ENCODE measurements at regions not wholly inside any gene's neighbourhood (a gene's known extent, or its start where the extent isn't known, plus 50 kb on each side); places are given as distances from the start of the nearest gene placed in this dataset.

DNA sequence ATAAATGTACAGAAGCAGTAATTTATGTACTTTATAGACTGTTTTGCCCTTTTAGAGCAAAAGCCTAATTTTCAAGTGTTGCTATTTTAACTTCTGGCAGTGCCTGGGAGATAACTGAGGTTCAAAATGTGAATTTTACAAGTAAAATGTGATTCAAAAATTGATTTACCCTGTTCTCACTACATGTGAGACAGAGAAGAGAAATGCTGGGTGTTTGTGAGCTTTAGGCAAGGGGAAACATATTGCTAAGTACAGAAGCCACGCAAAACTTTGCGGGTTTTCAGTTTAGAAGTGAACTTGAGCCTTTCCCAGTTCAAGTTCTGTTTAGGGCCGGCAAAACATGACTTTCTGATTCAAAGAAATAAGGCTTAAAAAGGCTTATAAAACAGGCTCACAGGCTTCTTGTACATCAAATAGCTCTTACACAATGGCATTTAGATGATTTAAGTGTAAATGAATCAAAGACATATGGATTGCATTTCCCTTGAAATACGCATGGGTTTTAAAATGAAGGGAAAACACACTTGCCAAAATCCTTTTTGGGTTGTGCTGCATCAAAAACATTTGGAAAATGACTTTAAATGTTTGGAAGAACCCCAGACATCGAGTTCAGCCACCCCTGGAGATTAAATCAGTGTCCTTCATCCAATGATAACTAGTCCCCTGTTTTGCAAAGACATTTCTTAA, 370.8 kb upstream of the MEF2C start:
- H3K18ac ChIP-seq (ENCODE audit: extremely low read depth, low read length) = no peak overlapping the region
- FAIRE-seq = no peak
- no peak overlapping the region for H3K9ac ChIP-seq (replicated peaks in 1 of 4; ENCODE audit: extremely low read depth in 1 of 4, low read depth in 3 of 4, low read length in 3 of 4)
- no peak overlapping the region for H4K8ac ChIP-seq (ENCODE audit: extremely low read depth, insufficient read depth, low read length)
- H3K4me3 ChIP-seq (ENCODE audit: extremely low read depth in 1 of 4, insufficient read depth in 2 of 4, low read depth in 3 of 4, low read length in 4 of 4) = no peak overlapping the region
- H3K79me1 ChIP-seq (ENCODE audit: low read depth, low read length) = no peaks in the 10 kb centered on the region
- no peaks in the 10 kb centered on the region for H4K20me1 ChIP-seq (replicated peaks in 1 of 2; ENCODE audit: control insufficient read depth in 1 of 2, insufficient read depth in 2 of 2, low read length in 2 of 2)
- no peaks in the 10 kb centered on the region for H3K27me3 ChIP-seq (replicated peaks in 1 of 4; ENCODE audit: control insufficient read depth in 3 of 4, extremely low read depth in 1 of 4, insufficient read depth in 3 of 4, low read length in 3 of 4)
- H2AK5ac ChIP-seq (ENCODE audit: low read depth, low read length) = no peak overlapping the region
- H3K27ac ChIP-seq (ENCODE audit: low read depth, low read length) = no peak overlapping the region
- no peak for DNase-seq (ENCODE audit: low read depth in 1 of 2, low spot score in 2 of 2)
- no peak overlapping the region for H2BK12ac ChIP-seq (ENCODE audit: low read depth, low read length)
- no peak overlapping the region for H2BK20ac ChIP-seq (ENCODE audit: low read length)
- H3K23me2 ChIP-seq (ENCODE audit: low read depth, low read length) = no peaks in the 10 kb centered on the region
- no peak overlapping the region for H3K4me2 ChIP-seq (ENCODE audit: insufficient read depth in 1 of 2, low read depth in 2 of 2, low read length in 2 of 2)
- H4K5ac ChIP-seq (ENCODE audit: insufficient read length, low read depth, low read length) = no peak overlapping the region
- no peaks in the 10 kb centered on the region; a peak in 1 of 4 replicates for H3K9me3 ChIP-seq (ENCODE audit: insufficient read depth in 2 of 2, low read depth in 1 of 2, low read length in 1 of 2)
- H3K56ac ChIP-seq (replicated peaks; ENCODE audit: insufficient read length, low read depth, low read length) = no peak overlapping the region
- H2BK15ac ChIP-seq (ENCODE audit: low read length) = no peak overlapping the region
- no peak overlapping the region for H3K23ac ChIP-seq (ENCODE audit: insufficient read length)
- H3K14ac ChIP-seq (ENCODE audit: insufficient read length) = no peak overlapping the region
- POLR2A ChIA-PET (ENCODE audit: partially characterized antibody) = no interaction called here
- no peak overlapping the region for H4K91ac ChIP-seq (replicated peaks; ENCODE audit: insufficient read length, low read length)
- no peak overlapping the region for H2BK120ac ChIP-seq (replicated peaks; ENCODE audit: low read depth, low read length)
- no peak overlapping the region for H2BK5ac ChIP-seq (ENCODE audit: low read depth, low read length)
- no peak overlapping the region for H3K4ac ChIP-seq (replicated peaks; ENCODE audit: insufficient read length, low read depth, low read length)
- no peaks in the 10 kb centered on the region for H3K36me3 ChIP-seq (ENCODE audit: control insufficient read depth in 2 of 4, insufficient read depth in 4 of 4, low read length in 3 of 4)
- 85% methylated on average over 5 of the region's 5 CpGs; no CpG with 5 or more reads in 1 of the 2 experiments for WGBS, 2 experiments (ENCODE audit: extremely low coverage in 1 of 2, insufficient coverage in 1 of 2, insufficient read length in 1 of 2, insufficient replicate concordance in 2 of 2, low coverage in 1 of 2, low lambda C conversion rate in 2 of 2, missing lambda C conversion rate in 1 of 2)
- CTCF ChIA-PET (ENCODE audit: partially characterized antibody) = no interaction called here
- no peaks in the 10 kb centered on the region for H3K4me1 ChIP-seq (replicated peaks in 1 of 4; ENCODE audit: control insufficient read depth in 3 of 4, insufficient read depth in 4 of 4, low read length in 3 of 4)
- H2AFZ ChIP-seq (ENCODE audit: low read length) = no peak overlapping the region
- no peaks in the 10 kb centered on the region for H3K79me2 ChIP-seq (ENCODE audit: control insufficient read depth in 1 of 2, insufficient read depth in 2 of 2, low read length in 2 of 2)
- TF ChIP-seq EP300 (IDR thresholded peaks at IDR 0.05; ENCODE audit: borderline replicate concordance in 1 of 2, low read depth in 2 of 2, low read length in 2 of 2) = no peak
- no peak for TF ChIP-seq POU5F1 (IDR thresholded peaks at IDR 0.05; ENCODE audit: low read depth, low read length)
- TF ChIP-seq, protein P1, sequence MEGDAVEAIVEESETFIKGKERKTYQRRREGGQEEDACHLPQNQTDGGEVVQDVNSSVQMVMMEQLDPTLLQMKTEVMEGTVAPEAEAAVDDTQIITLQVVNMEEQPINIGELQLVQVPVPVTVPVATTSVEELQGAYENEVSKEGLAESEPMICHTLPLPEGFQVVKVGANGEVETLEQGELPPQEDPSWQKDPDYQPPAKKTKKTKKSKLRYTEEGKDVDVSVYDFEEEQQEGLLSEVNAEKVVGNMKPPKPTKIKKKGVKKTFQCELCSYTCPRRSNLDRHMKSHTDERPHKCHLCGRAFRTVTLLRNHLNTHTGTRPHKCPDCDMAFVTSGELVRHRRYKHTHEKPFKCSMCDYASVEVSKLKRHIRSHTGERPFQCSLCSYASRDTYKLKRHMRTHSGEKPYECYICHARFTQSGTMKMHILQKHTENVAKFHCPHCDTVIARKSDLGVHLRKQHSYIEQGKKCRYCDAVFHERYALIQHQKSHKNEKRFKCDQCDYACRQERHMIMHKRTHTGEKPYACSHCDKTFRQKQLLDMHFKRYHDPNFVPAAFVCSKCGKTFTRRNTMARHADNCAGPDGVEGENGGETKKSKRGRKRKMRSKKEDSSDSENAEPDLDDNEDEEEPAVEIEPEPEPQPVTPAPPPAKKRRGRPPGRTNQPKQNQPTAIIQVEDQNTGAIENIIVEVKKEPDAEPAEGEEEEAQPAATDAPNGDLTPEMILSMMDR (IDR thresholded peaks at IDR 0.05; ENCODE audit: control extremely low read depth in 1 of 3, insufficient read depth in 1 of 3, low read depth in 1 of 3, low read length in 3 of 3) = no peak
- no peak for TF ChIP-seq RNF2 (IDR thresholded peaks at IDR 0.05; ENCODE audit: borderline replicate concordance, low read depth, low read length, missing control alignments, poor library complexity, severe bottlenecking)
- no peak for TF ChIP-seq HDAC2 (IDR thresholded peaks at IDR 0.05; ENCODE audit: borderline replicate concordance in 1 of 2, low read depth in 2 of 2, low read length in 2 of 2)
- TF ChIP-seq NRF1 (IDR thresholded peaks at IDR 0.05; ENCODE audit: low read depth, low read length) = no peak
- TF ChIP-seq SAP30 (IDR thresholded peaks at IDR 0.05; ENCODE audit: insufficient read depth, insufficient replicate concordance, low read length) = no peak
- TF ChIP-seq USF2 (IDR thresholded peaks at IDR 0.05; ENCODE audit: low read length) = no peak
